HEK293 (cell line): ENCODE measurements at regions not wholly inside any gene's neighbourhood (a gene's known extent, or its start where the extent isn't known, plus 50 kb on each side); places are given as distances from the start of the nearest gene placed in this dataset.

Source experiments
- BCL11A ChIP-seq: fragments of 450-650 bp; formaldehyde crosslinking; IDR thresholded peaks from 2 replicates; pipeline ENCODE4 v1.5.1; 2016; ENCODE audit warnings: low read depth, missing biosample characterization, missing genetic modification characterization
- FEZF1 ChIP-seq: fragments of 450-650 bp; formaldehyde crosslinking; IDR thresholded peaks from 2 replicates; pipeline ENCODE4 v1.5.1; 2016; ENCODE audit warnings: missing biosample characterization, missing genetic modification characterization
- HOXD13 ChIP-seq: sonication (generic); formaldehyde crosslinking; IDR thresholded peaks from 2 replicates; pipeline ENCODE4 v1.8.0; 2022; ENCODE audit warnings: missing genetic modification reagents, borderline replicate concordance
- KLF1 ChIP-seq: fragments of 450-650 bp; formaldehyde crosslinking; IDR thresholded peaks from 2 replicates; pipeline ENCODE4 v1.5.1; 2016; ENCODE audit warnings: missing biosample characterization, missing genetic modification characterization
- MYNN ChIP-seq: fragments of 450-650 bp; formaldehyde crosslinking; IDR thresholded peaks from 2 replicates; pipeline ENCODE4 v1.5.1; 2016; ENCODE audit warnings: missing biosample characterization, missing genetic modification characterization, borderline replicate concordance
- OSR2 ChIP-seq: fragments of 450-650 bp; formaldehyde crosslinking; IDR thresholded peaks from 2 replicates; pipeline ENCODE4 v1.5.1; 2016; ENCODE audit warnings: missing biosample characterization, missing genetic modification characterization
- OVOL3 ChIP-seq: fragments of 450-650 bp; formaldehyde crosslinking; IDR thresholded peaks from 2 replicates; pipeline ENCODE4 v1.5.1; 2016; ENCODE audit warnings: missing biosample characterization, missing genetic modification characterization
- SCRT2 ChIP-seq: fragments of 450-650 bp; formaldehyde crosslinking; IDR thresholded peaks from 2 replicates; pipeline ENCODE4 v1.5.1; 2016; ENCODE audit warnings: missing biosample characterization, missing genetic modification characterization
- SP7 ChIP-seq: fragments of 450-650 bp; formaldehyde crosslinking; IDR thresholded peaks from 2 replicates; pipeline ENCODE4 v1.5.1; 2016; ENCODE audit warnings: missing biosample characterization, missing genetic modification characterization
- YY1 ChIP-seq: fragments of 450-650 bp; formaldehyde crosslinking; IDR thresholded peaks from 2 replicates; pipeline ENCODE4 v1.5.1; 2018; ENCODE audit warnings: missing biosample characterization, missing genetic modification characterization
- ZFP69B ChIP-seq: fragments of 450-650 bp; formaldehyde crosslinking; IDR thresholded peaks from 2 replicates; pipeline ENCODE4 v1.5.1; 2016; ENCODE audit warnings: missing biosample characterization, missing genetic modification characterization
- ZNF121 ChIP-seq: fragments of 450-650 bp; formaldehyde crosslinking; IDR thresholded peaks from 2 replicates; pipeline ENCODE4 v1.5.1; 2016; ENCODE audit warnings: missing biosample characterization, missing genetic modification characterization
- ZNF184 ChIP-seq: fragments of 450-650 bp; IDR thresholded peaks from 2 replicates; pipeline ENCODE4 v1.5.1; 2018; ENCODE audit warnings: missing biosample characterization, mild to moderate bottlenecking, missing genetic modification characterization
- ZNF211 ChIP-seq: fragments of 450-650 bp; formaldehyde crosslinking; IDR thresholded peaks from 2 replicates; pipeline ENCODE4 v1.5.1; 2016; ENCODE audit warnings: low read depth, missing biosample characterization, missing genetic modification characterization
- ZNF302 ChIP-seq: fragments of 450-650 bp; formaldehyde crosslinking; IDR thresholded peaks from 2 replicates; pipeline ENCODE4 v1.5.1; 2016; ENCODE audit warnings: missing biosample characterization, missing genetic modification characterization, low read depth
- ZNF354C ChIP-seq: fragments of 450-650 bp; formaldehyde crosslinking; IDR thresholded peaks from 2 replicates; pipeline ENCODE4 v1.5.1; 2016; ENCODE audit warnings: missing biosample characterization, missing genetic modification characterization, low read depth, borderline replicate concordance
- ZNF416 ChIP-seq: fragments of 450-650 bp; formaldehyde crosslinking; IDR thresholded peaks from 2 replicates; pipeline ENCODE4 v1.5.1; 2016; ENCODE audit warnings: missing biosample characterization, missing genetic modification characterization
- ZNF423 ChIP-seq: fragments of 450-650 bp; formaldehyde crosslinking; IDR thresholded peaks from 2 replicates; pipeline ENCODE4 v1.5.1; 2016; ENCODE audit warnings: missing biosample characterization, missing genetic modification characterization
- ZNF544 ChIP-seq: fragments of 450-650 bp; formaldehyde crosslinking; IDR thresholded peaks from 2 replicates; pipeline ENCODE4 v1.5.0; 2017; ENCODE audit warnings: missing biosample characterization, missing genetic modification characterization
- ZNF548 ChIP-seq: fragments of 450-650 bp; formaldehyde crosslinking; IDR thresholded peaks from 2 replicates; pipeline ENCODE4 v1.5.1; 2016; ENCODE audit warnings: missing biosample characterization, missing genetic modification characterization
- ZNF585B ChIP-seq: fragments of 450-650 bp; formaldehyde crosslinking; IDR thresholded peaks from 2 replicates; pipeline ENCODE4 v1.5.1; 2016; ENCODE audit warnings: missing biosample characterization, missing genetic modification characterization
- ZNF621 ChIP-seq: fragments of 450-650 bp; formaldehyde crosslinking; IDR thresholded peaks from 2 replicates; pipeline ENCODE4 v1.5.1; 2017; ENCODE audit warnings: missing biosample characterization, missing genetic modification characterization
- ZNF626 ChIP-seq: fragments of 450-650 bp; sonication (Bioruptor Pico); formaldehyde crosslinking; IDR thresholded peaks from 2 replicates; pipeline ENCODE4 v1.5.1; 2018; ENCODE audit warnings: missing biosample characterization, missing genetic modification characterization, inconsistent platforms
- ZNF777 ChIP-seq: fragments of 450-650 bp; formaldehyde crosslinking; IDR thresholded peaks from 2 replicates; pipeline ENCODE4 v1.5.1; 2017; ENCODE audit warnings: missing biosample characterization, missing genetic modification characterization, borderline replicate concordance
- ZNF837 ChIP-seq: fragments of 450-650 bp; formaldehyde crosslinking; IDR thresholded peaks from 2 replicates; pipeline ENCODE4 v1.5.1; 2016; ENCODE audit warnings: missing biosample characterization, missing genetic modification characterization
- ZSCAN16 ChIP-seq: fragments of 450-650 bp; formaldehyde crosslinking; IDR thresholded peaks from 2 replicates; pipeline ENCODE4 v1.5.1; 2016; ENCODE audit warnings: missing biosample characterization, missing genetic modification characterization
- TF ChIP-seq, protein P1 (sequence below): fragments of 450-650 bp; formaldehyde crosslinking; conservative IDR thresholded peaks from 2 replicates; pipeline ENCODE4 v1.5.1; 2016; ENCODE audit warnings: low read depth, missing biosample characterization, missing genetic modification characterization
- TF ChIP-seq, protein P2 (sequence below): fragments of 450-650 bp; formaldehyde crosslinking; IDR thresholded peaks from 2 replicates; pipeline ENCODE4 v1.5.1; 2017; ENCODE audit warnings: missing biosample characterization, missing genetic modification characterization
- TF ChIP-seq, protein P3 (sequence below): fragments of 450-650 bp; formaldehyde crosslinking; IDR thresholded peaks from 2 replicates; pipeline ENCODE4 v1.5.0; 2017; ENCODE audit warnings: missing biosample characterization, missing genetic modification characterization, borderline replicate concordance
- TF ChIP-seq, protein P4 (sequence below): fragments of 450-650 bp; formaldehyde crosslinking; IDR thresholded peaks from 2 replicates; pipeline ENCODE4 v1.5.1; 2017; ENCODE audit warnings: missing biosample characterization, missing genetic modification characterization

GRCh38 chr5:124859027-124859426 is 112.6 kb upstream of the ZNF608 start (continued):
- TF ChIP-seq ZNF837 (tag by site-specific recombination) (no peak), HOXD13 (CRISPR knock-in tag) (no peak), ZNF626 (tag by site-specific recombination) (no peak), ZNF121 (tag by site-specific recombination) (no peak), ZNF585B (tag by site-specific recombination) (no peak), OVOL3 (tag by site-specific recombination) (0 out of 2 replicates have a peak, but pooled peaks have one; percentile 37), SCRT2 (tag by site-specific recombination) (no peak), MYNN (tag by site-specific recombination) (no peak), ZNF302 (tag by site-specific recombination) (no peak), ZNF544 (no peak), ZNF548 (no peak), ZNF423 (tag by site-specific recombination) (no peak), ZNF621 (tag by site-specific recombination) (no peak), ZSCAN16 (tag by site-specific recombination) (no peak), SP7 (peak; percentile 86), ZNF354C (no peak), BCL11A (0 out of 2 replicates have a peak, but pooled peaks have one; percentile 22), ZNF211 (no peak), ZNF184 (peak; percentile 22; the same call in 1 of the 2 replicates), YY1 (tag by site-specific recombination) (no peak), KLF1 (tag by site-specific recombination) (no peak), OSR2 (peak; percentile 84), ZFP69B (peak; percentile 62; the same call in 1 of the 2 replicates), ZNF416 (no peak), ZNF777 (tag by site-specific recombination) (no peak), FEZF1 (tag by site-specific recombination) (peak; percentile 64)
- TF ChIP-seq, protein P1, sequence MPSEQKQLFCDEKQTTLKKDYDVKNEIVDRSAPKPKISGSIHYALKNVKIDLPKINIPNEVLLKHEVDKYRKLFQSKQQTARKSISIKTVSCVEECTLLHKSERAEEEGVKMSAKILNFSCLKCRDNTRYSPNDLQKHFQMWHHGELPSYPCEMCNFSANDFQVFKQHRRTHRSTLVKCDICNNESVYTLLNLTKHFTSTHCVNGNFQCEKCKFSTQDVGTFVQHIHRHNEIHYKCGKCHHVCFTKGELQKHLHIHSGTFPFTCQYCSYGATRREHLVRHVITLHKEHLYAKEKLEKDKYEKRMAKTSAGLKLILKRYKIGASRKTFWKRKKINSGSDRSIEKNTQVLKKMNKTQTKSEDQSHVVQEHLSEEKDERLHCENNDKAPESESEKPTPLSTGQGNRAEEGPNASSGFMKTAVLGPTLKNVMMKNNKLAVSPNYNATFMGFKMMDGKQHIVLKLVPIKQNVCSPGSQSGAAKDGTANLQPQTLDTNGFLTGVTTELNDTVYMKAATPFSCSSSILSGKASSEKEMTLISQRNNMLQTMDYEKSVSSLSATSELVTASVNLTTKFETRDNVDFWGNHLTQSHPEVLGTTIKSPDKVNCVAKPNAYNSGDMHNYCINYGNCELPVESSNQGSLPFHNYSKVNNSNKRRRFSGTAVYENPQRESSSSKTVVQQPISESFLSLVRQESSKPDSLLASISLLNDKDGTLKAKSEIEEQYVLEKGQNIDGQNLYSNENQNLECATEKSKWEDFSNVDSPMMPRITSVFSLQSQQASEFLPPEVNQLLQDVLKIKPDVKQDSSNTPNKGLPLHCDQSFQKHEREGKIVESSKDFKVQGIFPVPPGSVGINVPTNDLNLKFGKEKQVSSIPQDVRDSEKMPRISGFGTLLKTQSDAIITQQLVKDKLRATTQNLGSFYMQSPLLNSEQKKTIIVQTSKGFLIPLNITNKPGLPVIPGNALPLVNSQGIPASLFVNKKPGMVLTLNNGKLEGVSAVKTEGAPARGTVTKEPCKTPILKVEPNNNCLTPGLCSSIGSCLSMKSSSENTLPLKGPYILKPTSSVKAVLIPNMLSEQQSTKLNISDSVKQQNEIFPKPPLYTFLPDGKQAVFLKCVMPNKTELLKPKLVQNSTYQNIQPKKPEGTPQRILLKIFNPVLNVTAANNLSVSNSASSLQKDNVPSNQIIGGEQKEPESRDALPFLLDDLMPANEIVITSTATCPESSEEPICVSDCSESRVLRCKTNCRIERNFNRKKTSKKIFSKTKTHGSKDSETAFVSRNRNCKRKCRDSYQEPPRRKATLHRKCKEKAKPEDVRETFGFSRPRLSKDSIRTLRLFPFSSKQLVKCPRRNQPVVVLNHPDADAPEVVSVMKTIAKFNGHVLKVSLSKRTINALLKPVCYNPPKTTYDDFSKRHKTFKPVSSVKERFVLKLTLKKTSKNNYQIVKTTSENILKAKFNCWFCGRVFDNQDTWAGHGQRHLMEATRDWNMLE (tag by site-specific recombination), result 0 out of 2 replicates have a peak, but pooled peaks have one; percentile 26
- TF ChIP-seq, protein P2, sequence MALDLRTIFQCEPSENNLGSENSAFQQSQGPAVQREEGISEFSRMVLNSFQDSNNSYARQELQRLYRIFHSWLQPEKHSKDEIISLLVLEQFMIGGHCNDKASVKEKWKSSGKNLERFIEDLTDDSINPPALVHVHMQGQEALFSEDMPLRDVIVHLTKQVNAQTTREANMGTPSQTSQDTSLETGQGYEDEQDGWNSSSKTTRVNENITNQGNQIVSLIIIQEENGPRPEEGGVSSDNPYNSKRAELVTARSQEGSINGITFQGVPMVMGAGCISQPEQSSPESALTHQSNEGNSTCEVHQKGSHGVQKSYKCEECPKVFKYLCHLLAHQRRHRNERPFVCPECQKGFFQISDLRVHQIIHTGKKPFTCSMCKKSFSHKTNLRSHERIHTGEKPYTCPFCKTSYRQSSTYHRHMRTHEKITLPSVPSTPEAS, result 0 out of 2 replicates have a peak, but pooled peaks have one; percentile 19
- TF ChIP-seq, protein P3, sequence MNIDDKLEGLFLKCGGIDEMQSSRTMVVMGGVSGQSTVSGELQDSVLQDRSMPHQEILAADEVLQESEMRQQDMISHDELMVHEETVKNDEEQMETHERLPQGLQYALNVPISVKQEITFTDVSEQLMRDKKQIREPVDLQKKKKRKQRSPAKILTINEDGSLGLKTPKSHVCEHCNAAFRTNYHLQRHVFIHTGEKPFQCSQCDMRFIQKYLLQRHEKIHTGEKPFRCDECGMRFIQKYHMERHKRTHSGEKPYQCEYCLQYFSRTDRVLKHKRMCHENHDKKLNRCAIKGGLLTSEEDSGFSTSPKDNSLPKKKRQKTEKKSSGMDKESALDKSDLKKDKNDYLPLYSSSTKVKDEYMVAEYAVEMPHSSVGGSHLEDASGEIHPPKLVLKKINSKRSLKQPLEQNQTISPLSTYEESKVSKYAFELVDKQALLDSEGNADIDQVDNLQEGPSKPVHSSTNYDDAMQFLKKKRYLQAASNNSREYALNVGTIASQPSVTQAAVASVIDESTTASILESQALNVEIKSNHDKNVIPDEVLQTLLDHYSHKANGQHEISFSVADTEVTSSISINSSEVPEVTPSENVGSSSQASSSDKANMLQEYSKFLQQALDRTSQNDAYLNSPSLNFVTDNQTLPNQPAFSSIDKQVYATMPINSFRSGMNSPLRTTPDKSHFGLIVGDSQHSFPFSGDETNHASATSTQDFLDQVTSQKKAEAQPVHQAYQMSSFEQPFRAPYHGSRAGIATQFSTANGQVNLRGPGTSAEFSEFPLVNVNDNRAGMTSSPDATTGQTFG (tag by site-specific recombination), result no peak
- TF ChIP-seq, protein P4, sequence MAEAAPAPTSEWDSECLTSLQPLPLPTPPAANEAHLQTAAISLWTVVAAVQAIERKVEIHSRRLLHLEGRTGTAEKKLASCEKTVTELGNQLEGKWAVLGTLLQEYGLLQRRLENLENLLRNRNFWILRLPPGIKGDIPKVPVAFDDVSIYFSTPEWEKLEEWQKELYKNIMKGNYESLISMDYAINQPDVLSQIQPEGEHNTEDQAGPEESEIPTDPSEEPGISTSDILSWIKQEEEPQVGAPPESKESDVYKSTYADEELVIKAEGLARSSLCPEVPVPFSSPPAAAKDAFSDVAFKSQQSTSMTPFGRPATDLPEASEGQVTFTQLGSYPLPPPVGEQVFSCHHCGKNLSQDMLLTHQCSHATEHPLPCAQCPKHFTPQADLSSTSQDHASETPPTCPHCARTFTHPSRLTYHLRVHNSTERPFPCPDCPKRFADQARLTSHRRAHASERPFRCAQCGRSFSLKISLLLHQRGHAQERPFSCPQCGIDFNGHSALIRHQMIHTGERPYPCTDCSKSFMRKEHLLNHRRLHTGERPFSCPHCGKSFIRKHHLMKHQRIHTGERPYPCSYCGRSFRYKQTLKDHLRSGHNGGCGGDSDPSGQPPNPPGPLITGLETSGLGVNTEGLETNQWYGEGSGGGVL (tag by site-specific recombination), result peak; percentile 45; the same call in 1 of the 2 replicates
